ENCODE measurements at regions not wholly inside any gene's neighbourhood (a gene's known extent, or its start where the extent isn't known, plus 50 kb on each side); places are given as distances from the start of the nearest gene placed in this dataset.
A peak's percentile ranks its signal among the peaks of the same experiment; 100 is the strongest.

DNA sequence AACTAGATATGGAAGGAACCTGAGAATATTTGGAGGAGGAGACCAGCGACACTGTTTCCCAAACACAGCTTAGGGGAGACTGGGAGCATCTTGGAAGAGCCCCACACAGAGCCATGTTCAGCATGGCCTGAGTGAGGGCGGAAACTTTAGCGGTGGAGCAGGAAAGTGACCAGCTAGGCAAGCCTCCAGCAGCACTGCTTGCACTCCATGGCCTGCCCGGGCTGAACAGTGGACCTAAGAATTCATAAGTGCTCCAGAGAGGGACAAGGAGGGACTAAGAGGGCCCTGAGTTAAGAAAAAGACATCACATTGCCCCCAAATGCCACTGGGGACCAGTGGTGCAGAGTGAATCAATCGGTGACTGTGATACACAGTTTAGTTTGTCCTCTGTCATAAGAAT, 566.4 kb downstream of the TNS1 start:
- FAIRE-seq = no peak

DNA sequence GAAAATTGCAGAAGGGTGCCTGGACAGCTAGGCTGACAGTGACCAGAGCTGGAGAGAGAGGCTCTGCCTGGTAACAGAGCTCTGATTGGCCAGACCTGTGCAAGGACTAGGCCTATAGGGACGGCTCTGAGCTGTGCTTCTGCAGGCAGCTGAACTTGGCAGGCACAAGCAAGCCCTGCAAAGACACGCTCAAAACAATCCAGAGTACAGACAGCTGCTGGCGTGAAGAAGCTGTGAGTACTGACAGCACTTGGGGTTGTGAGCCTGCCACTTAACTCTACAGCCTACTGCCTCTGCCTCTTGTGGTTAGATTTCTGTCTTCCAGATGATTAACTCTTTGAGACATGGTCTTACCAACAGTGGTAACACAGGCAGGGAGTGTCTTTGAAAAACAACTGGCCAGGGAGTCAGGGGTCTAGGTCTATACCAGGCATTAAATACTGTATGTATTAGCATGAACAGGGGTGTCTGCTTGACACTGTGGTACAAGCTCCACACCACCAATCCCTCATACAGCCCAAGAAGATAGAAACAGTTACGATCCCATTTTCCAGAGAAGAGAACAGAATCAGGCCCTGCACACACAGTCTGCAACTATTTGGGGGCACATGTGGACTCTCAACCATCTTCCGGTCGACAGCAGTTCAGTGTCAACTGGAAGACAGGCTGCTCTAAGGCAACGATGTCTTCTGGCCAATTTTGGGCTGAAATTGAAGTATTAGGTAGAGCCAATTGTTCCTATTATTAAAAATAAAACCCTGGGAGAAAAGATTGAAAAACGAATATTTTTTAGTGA, 568.4 kb downstream of the TNS1 start:
- FAIRE-seq = peak; percentile 88

DNA sequence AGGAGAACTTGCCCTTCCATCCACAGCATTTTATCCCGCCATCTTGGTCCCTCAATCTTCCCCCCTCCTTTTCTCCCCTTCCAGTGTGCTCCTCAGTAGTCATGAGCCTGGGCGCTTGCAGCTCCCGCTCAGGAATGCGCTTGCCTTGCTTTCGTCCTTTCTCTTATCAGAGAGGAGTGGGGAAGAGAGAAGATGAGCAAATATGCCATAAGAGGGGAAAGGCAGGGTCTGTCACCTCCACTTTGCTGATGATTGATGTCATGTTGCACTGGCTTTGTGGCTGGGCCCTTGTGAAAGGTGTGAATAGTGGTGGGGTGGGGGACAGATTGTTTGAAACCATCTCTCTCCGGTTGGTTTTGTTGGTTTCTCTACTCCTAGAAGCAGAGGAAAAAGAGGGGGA, 569.3 kb downstream of the TNS1 start:
- FAIRE-seq = no peak

DNA sequence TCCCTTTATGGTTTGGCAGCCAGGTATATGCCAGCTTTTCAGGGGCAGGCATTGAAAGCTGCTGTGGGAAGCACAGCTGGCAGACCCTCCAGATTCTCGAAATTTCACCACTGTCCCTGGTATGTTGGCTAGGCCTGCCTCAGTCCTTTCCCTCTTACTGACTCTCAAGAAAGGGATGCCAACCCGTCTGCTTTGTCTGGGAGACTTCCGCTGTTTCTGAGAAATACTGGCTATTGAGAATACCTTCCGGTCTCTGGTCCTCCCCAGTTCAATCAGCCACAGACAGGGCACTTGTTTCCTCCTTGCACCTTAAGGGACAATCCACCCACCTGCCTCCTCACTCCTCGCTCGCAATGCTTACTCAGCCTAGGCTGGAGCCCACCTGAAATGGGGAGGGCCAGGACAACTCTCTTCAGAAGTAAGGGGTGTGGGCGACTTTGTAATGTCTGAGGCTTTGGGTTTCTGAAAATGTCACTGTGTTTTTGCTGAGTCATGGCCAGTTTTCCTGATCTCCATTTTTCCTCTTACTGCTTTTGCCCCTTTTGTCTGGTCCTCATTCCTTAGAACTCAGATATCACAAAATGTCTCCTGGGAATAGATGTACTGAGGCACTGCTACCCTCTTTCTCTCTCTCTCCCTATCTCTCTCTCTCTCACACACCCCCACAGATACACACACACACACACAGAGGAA, 571.1 kb downstream of the TNS1 start:
- FAIRE-seq = no peak

DNA sequence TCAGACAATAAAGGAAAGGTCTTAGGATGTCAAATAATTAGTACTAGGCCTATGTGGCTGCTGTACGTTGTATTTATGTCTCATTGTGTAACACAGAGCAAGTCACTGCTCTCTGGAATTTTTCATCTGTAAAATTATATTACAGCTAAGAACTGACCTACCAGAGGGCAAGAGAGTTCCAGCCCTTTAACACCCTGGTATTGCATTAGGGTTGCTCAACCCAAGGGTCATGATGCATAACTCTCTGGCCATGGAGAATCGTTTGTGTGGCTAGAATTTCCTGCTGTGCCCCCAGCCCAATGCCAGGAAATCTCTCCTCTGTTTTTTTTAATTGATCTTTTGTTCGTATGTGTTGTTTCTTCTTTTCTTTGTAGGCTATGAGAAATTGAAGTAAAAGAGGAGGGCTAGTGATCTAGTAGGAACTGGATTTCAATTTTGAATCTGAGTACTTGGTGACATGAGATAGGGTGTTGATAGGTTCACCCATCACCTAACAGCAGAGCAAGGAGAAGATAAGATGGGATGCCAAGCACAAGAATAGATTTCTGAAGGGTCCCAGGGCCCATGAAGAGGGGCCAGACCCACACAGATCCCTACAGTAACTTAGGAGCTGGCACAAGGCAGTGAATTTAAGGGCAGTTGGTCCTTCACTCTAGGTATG, 571.2 kb upstream of the TNP1 start:
- no peak for FAIRE-seq

DNA sequence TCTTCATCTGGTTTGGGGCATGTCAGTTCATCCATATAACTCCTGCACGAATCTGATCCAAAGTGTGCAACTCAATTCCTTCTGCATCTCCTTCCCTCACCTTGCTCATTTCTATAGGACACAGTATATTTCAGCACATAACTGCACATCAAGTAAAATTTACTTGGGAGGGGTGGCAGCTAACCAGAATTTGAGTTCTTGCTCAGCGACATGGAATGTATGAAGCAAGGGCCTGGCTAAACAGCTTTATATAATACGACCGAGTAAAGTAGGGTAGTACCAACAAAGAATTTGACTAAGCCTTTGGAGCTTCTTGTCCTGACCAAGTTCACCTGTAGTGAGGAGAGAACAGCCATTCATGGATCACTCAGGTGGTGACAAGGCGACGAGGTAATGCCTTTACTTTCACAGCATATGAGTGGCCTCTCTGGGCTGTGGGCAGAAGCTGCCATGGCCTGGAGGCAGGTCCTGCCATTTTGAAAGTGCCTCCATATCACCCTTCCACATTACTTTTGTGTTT, 570.2 kb upstream of the TNP1 start:
- no peak for FAIRE-seq

DNA sequence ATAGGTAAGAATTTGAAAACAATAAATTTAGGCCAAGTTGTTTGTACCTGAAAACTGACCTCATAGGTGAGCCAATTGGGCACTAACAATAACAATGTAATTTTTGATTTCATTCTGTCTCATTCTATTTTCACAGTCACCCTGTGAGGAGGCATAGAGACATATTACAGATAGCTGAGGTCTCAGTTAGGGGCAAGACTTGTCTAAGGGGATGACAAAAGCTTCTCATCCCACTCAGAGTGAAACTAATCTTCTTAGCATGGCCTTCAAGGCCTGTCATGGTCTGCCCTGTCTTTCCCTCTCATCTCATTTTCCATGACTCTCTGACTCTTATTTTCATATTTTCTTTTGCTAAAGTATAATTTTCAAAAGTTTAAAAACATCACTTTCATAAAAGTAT, 562.0 kb upstream of the TNP1 start:
- FAIRE-seq = no peak

DNA sequence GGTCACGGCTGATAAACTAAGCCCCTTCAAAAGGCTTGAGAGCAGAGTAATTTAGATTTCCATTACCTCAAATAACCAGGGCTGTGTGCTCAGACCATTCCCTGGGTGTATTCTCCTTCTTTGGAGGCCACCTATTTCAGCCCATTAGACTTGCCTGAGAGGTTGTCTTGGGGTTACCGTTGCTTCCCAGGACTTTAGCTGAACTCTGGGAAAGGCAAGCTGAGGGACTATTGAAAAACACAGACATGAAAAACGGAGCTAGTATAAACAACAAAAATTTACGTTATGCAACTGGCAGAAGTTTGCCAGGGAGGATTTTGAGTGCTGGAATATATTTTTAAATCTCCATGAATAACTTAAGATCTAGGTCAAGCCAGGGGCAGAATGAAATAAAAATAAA, 561.0 kb upstream of the TNP1 start:
- no peak for FAIRE-seq

DNA sequence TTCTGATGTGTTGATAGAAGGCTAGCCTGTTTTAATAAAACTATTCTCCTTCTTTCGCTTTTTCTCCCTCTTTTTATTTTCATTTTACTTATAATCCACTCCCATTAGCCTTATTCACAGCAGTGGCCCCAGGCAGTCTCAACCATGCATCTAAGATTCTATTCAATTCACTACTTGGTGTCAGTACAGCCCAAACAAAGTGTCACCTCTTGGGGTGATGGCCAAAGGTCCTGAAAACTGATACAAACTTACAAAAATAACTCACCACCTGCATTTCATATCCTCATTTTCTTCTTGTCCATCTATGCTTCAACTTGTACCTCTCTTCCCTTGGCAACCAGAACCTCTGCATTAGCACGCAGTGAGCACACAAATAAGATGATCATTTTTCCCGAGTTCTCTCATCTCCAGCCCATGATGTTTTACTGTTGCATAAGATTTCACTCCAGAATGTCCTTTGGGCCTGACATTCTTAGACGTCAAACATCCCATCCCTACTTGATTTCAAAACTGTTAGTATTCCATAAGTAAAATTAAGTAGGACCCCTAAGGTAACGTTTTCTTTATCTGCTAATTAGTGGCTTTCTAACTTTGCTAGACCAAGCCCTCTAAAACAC, 559.3 kb upstream of the TNP1 start:
- FAIRE-seq = no peak

DNA sequence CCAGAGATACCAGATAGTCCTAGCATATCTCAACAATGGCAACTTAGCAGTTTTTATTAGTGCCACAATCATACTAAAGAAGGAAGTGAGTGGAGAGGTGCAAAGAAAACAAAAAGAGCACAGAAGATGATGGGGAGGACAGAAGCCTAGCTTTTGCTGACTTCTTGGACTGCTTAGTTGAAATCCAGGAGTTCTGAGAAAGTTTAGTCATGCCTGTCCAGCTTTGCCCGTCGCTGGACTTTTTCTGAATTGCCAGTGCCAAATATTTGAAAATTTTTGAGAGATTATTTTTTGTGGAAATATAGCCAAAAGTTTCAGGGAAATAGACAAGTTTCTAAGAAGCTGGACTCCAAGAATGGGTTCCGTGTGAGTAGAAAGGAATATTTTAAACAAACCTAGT, 558.7 kb upstream of the TNP1 start:
- FAIRE-seq = no peak

DNA sequence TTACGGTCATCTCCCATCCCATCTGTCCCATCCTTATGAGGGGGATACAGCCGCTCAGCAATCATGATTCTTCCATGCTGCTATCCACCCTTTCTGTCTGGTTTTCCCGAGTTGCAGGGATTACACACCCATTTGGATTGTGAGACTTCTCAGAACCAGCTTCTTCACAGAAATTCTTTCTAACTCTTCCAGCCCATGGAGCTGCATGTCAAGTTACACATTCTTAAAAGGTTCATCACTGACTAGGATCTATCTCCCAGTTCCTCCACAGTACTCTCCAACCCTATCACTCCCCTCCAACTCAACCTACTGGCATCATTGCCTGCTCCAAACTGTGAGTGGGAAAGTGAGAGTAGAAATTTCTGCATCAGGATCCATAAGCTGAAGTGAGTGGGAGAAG, 558.2 kb upstream of the TNP1 start:
- FAIRE-seq = no peak

DNA sequence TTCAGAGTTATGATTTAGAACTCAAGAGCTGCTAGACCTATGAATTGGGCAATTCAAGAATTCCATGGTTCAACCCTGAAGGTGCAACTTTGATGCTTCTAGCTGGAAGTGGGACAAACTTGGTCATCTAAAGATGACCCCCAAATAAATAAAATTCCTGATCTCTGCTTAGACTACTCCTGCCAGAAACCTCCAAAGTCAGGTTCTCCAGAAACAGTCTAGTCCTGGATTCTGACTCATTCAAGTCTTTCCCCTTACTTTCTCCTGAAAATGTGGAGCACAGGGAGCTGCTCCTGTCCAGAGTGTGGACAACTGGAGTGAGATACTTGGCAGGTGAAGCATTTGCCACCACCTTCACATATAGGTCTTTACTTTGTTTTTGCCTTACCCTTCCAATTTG, 557.7 kb upstream of the TNP1 start:
- no peak for FAIRE-seq

DNA sequence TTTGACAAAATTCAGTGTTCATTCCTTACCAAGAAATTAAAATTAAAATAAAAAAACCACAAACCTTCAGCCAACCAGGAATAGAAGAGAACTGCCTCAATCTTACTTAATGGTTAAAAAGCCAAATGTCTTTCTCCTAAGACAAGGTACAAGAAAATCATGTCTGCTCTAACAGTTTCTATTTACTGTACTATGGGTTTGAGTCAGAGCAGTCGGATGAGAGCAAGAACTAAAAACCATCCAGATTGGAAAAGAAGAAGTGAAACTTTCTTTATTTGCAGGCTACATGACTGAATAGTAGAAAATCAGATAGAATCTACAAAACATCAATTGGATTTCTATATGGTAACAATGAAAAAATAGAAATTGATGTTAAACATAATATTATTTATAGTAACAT, 555.5 kb upstream of the TNP1 start:
- FAIRE-seq = no peak

DNA sequence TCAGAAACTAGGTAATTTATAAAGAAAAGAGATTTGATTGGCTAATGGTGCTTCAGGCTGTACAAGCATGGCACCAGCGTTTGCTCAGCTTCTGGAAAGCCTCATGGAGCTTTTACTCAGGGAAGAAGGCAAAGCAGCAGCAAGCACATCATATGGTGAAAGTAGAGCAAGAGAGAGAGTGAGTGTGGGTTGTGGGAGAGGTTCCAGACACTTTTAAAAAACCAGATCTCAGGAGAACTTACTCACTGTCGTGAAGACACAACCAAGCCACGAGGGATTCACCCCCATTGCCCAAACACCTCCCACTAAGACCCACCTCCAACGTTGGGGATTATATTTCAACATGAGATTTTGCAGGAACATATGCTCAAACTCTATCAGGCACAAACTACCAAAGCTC, 554.6 kb upstream of the TNP1 start:
- FAIRE-seq = no peak

DNA sequence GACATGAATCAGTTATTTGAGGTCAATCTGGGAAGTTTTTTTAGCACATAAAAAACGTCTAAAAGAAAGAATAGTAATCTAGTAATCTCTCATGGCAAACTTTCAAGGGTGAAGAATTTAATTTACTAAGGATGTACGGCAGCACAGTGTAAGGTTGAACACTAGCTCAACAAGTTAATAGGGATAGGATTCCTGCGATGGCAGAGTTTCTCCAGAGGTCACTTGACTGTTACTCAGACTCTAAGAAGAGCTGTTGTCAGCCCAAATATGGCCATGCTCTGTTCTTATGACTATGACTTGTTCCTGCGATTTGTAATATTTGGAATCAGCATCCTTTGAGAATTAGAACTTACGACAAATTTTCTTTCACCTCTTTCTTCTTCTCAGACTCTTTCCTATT, 553.3 kb upstream of the TNP1 start:
- peak; percentile 61 for FAIRE-seq

DNA sequence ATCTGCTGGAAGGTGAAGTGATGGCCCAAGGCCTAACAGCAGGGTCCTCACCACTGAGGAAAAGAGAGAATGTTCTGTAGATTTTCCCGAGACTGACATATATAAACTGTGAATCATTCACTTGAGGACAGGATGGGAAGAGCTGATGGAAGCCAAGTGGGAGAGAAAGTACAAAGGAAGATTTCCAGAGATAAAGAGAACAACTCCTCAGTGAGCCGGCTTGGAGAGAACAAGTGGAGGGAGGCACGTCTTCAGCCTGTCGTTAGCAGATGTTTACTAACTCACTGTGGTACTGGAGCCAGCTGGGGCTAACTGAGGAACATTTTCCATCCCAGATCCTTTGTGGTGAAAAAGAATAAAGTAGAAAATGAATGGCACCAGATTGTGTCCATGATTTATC, 552.9 kb upstream of the TNP1 start:
- no peak for FAIRE-seq

DNA sequence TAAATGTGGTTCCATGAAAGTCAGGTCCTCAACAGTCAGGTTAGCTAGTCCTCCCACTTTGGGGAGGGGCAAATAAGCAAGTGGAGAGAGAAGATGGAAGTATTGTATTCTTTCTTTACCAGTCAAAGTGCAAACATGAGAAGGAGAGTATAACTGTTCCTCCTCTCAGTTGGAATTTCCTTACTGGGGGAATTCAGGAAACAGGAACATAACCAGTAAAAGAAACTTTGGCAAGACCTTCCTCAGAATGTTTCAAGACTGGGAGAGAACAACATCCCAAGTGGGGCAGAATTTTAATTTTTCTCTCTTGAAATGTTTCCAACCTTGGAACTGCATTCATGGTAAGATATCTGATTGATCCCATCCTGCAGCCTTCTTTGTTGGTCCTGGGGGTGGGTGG, 552.4 kb upstream of the TNP1 start:
- no peak for FAIRE-seq

DNA sequence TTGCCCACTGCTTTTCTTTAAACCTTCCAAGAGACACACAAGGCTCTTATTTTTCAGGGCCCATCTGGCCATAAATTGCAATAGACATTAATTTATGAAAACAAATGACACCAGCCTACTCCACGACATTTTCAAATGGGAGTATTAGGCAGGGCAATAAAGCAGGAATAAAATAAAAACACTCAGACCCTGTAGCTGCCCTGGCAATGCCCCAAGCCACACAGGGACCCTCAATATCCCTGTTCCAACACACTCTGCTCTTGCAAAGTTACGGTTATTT, 550.8 kb upstream of the TNP1 start:
- FAIRE-seq = no peak

DNA sequence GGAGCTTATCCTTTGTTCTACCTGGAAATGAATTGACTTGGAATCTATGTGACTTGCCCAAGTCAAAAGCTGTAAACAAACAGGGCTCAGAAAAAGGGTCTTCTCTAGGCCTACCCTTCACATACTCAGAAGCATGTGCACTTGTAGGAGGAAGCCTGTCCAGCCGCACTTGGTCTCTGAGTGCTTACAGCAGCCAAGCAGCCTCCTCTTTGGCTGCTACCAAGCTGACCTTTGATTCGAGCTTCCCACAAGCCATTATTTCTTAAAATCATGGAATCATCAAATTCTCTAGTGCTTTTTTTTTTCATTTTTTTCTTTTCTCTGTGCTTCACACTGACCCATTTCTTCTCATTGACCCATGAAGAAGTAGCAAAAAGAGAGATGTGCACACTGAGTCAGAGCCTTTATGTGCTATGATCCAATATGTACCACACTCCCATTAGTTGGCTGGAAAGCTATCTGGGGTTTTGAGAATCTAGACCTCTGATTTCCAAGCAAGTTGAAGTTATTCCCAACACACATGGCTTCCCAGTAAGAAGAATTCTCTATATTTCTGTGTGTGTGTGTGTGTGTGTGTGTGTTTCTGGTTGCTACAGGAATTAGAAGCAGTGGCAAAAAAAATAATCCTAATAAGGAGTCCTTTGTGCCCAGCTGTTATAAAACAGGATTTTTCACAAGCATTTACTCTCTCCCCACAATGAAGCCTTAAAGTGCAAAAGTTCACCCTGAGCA, 550.3 kb upstream of the TNP1 start:
- no peak for FAIRE-seq

DNA sequence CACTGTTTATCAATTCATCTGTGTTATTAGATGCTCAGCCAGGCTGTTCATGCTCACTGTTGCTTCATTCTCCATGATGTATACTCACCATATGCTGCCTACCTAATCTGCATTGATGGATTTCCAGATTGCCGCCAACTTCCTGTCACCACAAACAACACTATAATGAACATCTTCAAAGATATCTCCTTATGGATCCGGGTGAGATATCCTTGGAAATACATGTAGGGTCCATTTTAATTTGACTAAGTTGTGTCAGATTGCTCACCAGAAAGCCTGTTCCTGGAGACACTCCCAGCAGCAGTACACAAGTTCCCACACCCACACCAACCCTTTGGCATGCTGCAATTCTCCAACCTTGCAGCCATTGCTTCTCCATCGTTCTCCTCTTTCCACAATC, 547.5 kb upstream of the TNP1 start:
- no peak for FAIRE-seq

DNA sequence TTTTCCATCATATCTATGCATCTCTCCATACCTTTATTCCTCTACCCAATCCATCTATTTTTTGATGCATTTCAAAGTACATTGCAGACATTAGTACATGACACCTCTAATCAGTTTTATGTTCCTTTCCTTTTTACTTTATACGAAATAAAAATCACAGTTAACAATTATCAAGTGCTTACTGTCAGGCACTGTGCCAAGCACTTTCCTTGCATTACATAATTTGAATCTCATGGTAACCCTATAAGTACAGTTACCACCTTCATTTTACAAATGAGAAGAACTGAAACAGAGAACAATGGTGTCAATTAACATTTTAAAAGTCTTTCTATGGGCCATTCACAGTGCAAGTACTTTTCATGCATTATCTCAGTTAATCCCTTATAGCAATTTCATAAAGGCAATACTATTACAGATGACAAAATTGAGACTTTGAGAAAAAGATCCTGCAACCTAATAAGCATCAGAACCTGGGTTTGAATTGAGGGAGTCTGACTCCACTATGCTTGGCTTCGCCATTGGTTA, 544.4 kb upstream of the TNP1 start:
- FAIRE-seq = no peak

DNA sequence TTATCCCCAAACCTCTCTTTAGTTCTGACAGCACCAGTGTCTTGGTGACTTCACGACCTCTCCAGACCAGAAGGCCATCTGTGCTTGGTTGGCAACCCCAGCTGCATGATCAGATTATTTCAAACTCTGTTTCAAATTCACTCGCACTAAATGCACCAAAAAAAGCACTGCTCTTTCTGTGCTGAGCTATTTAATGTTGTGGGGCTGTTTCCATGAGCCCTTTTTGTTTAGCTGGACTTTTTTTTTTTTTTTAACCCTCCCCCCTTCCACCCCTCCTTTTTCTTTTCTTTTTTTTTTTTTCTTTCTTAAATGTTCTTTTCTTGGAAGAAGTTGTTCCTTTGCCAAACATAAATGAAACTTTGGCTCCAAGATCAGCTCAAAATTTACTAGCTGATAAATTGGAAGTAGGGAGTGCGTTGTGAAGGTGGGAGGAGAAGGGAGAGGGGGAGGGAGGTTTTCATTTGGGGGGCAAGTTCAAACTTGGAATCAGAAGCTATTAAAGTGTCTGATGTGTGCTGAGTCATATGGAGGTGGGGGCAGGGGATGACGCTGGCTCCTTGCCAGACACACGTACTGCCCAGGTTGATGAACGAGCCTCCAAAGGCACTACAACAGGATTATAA, 543.0 kb upstream of the TNP1 start:
- FAIRE-seq = no peak
